ENCODE measurements at regions not wholly inside any gene's neighbourhood (a gene's known extent, or its start where the extent isn't known, plus 50 kb on each side); places are given as distances from the start of the nearest gene placed in this dataset.

- DNase-seq = no peak
- no peak for TF ChIP-seq CTCF (IDR thresholded peaks at IDR 0.05)
- Histone ChIP-seq H3K9ac (ENCODE audit: low read depth in 2 of 2, low read length in 2 of 2) (peak overlapping the region in 1 of 2 donors; percentile 75), H3K4me3 (no peak overlapping the region), H3K27me3 (no peaks in the 10 kb centered on the region), H3K36me3 (no peaks in the 10 kb centered on the region), H3K4me1 (peaks cover 29% of the 10 kb centered on the region), H3K9me3 (no peaks in the 10 kb centered on the region), H3K27ac (peak overlapping the region; percentile 88)
- intact Hi-C loops (cut with DNase I) = no loop called here
Observed at GRCh38 chr13:26964278-26965250, 204.0 kb upstream of the GPR12 start.

GRCh38 chr13:26962671-26963070 is 202.1 kb upstream of the GPR12 start:
- H3K9ac ChIP-seq (ENCODE audit: low read depth in 2 of 2, low read length in 2 of 2) = peak overlapping the region in 1 of 2 donors; percentile 62
- intact Hi-C loops (cut with DNase I) = no loop called here
- H3K9me3 ChIP-seq = no peaks in the 10 kb centered on the region
- H3K36me3 ChIP-seq = no peaks in the 10 kb centered on the region
- H3K4me3 ChIP-seq = no peak overlapping the region
- peak overlapping the region; percentile 88 for H3K27ac ChIP-seq
- no peak for DNase-seq
- no peaks in the 10 kb centered on the region for H3K27me3 ChIP-seq
- TF ChIP-seq CTCF (IDR thresholded peaks at IDR 0.05) = no peak
- peaks cover 20% of the 10 kb centered on the region for H3K4me1 ChIP-seq

GRCh38 chr13:26961890-26962615 is 201.5 kb upstream of the GPR12 start:
- no peak overlapping the region for H3K4me3 ChIP-seq
- H3K9me3 ChIP-seq = no peaks in the 10 kb centered on the region
- no peak for TF ChIP-seq CTCF (IDR thresholded peaks at IDR 0.05)
- H3K27ac ChIP-seq = peak overlapping the region; percentile 88
- H3K27me3 ChIP-seq = no peaks in the 10 kb centered on the region
- DNase-seq = peak; percentile 90
- H3K4me1 ChIP-seq = peaks cover 19% of the 10 kb centered on the region
- H3K36me3 ChIP-seq = no peaks in the 10 kb centered on the region
- peak overlapping the region; percentile 51 to 62 for H3K9ac ChIP-seq (ENCODE audit: low read depth in 2 of 2, low read length in 2 of 2)
- intact Hi-C loops (cut with DNase I) = no loop called here

GRCh38 chr13:26957182-26957581 is 196.6 kb upstream of the GPR12 start:
- Histone ChIP-seq H3K4me1 (peaks cover 8% of the 10 kb centered on the region), H3K4me3 (no peak overlapping the region), H3K36me3 (no peaks in the 10 kb centered on the region), H3K9ac (ENCODE audit: low read depth in 2 of 2, low read length in 2 of 2) (peak overlapping the region; percentile 51 to 78), H3K9me3 (no peaks in the 10 kb centered on the region), H3K27ac (peak overlapping the region; percentile 87), H3K27me3 (no peaks in the 10 kb centered on the region)
- DNase-seq = no peak
- intact Hi-C loops (cut with DNase I) = loop anchor here (10.0 kb wide), 1 partner anchor 1018 kb away; no protein-coding TSS in a partner anchor
- no peak for TF ChIP-seq CTCF (IDR thresholded peaks at IDR 0.05)

GRCh38 chr13:26956522-26957142 is 196.0 kb upstream of the GPR12 start:
- H3K9ac ChIP-seq (ENCODE audit: low read depth in 2 of 2, low read length in 2 of 2) = peak overlapping the region; percentile 51 to 78
- peak overlapping the region; percentile 87 for H3K27ac ChIP-seq
- no peak overlapping the region for H3K4me3 ChIP-seq
- no peaks in the 10 kb centered on the region for H3K36me3 ChIP-seq
- H3K4me1 ChIP-seq = peaks cover 8% of the 10 kb centered on the region
- no peaks in the 10 kb centered on the region for H3K27me3 ChIP-seq
- TF ChIP-seq CTCF (IDR thresholded peaks at IDR 0.05) = no peak
- DNase-seq = peak; percentile 85
- intact Hi-C loops (cut with DNase I) = loop anchor here (10.0 kb wide), 1 partner anchor 1018 kb away; no protein-coding TSS in a partner anchor
- no peaks in the 10 kb centered on the region for H3K9me3 ChIP-seq

Data from colonic mucosa (tissue), 4 donors.